Upper lobe of left lung (tissue), 6 donors: ENCODE measurements at regions not wholly inside any gene's neighbourhood (a gene's known extent, or its start where the extent isn't known, plus 50 kb on each side); places are given as distances from the start of the nearest gene placed in this dataset.

Experiments used
- ATAC-seq, 2 donors: fragments of 200-7000 bp; cut with Tn5 transposase; one replicate each; pipeline ENCODE4 v1.9.1; 2022; ENCODE audit warnings: mild to moderate bottlenecking in 2 of 2, moderate library complexity in 2 of 2; ENCODE audit not compliant: low FRiP score in 2 of 2
- DNase-seq, 2 donors: peaks; one replicate each; pipeline ENCODE4 v3.0.0-alpha.2; 2019 to 2020
- H3K27ac ChIP-seq, 4 donors: fragments of 200-600 bp; sonication (generic); one replicate each; pipeline ENCODE4 v1.5.1; 2016 to 2019
- H3K27me3 ChIP-seq, 4 donors: fragments of 200-600 bp; sonication (generic); one replicate each; pipeline ENCODE4 v1.5.1; 2017 to 2019
- H3K36me3 ChIP-seq, 4 donors: fragments of 200-600 bp; sonication (generic); one replicate each; pipeline ENCODE4 v1.5.1; 2016 to 2019
- H3K4me1 ChIP-seq, 4 donors: fragments of 200-600 bp; sonication (generic); one replicate each; pipeline ENCODE4 v1.5.1; 2018 to 2019
- H3K4me3 ChIP-seq, 4 donors: fragments of 200-600 bp; sonication (generic); one replicate each; pipeline ENCODE4 v1.5.1; 2017 to 2019; ENCODE audit warnings: mild to moderate bottlenecking in 2 of 4, moderate library complexity in 1 of 4
- H3K9me3 ChIP-seq, 4 donors: fragments of 200-600 bp; sonication (generic); one replicate each; pipeline ENCODE4 v1.5.1; 2018 to 2019
- CTCF ChIP-seq, 6 experiments: fragments of 450-650 bp in 4 of 6; fragments of 200-600 bp in 2 of 6; sonication (generic) in 2 of 6; IDR thresholded peaks; one replicate each; pipeline ENCODE4 v1.5.1; 2016 to 2019; ENCODE audit warnings: antibody characterized with exemption in 6 of 6
- EP300 ChIP-seq, 4 donors: sonication (generic); formaldehyde crosslinking; IDR thresholded peaks; one replicate each; pipeline ENCODE4 v1.5.1; 2017; ENCODE audit warnings: antibody characterized with exemption in 4 of 4, control low read depth in 2 of 4
- POLR2A ChIP-seq, 4 donors: fragments of 450-650 bp; IDR thresholded peaks; one replicate each; pipeline ENCODE4 v1.5.1; 2016 to 2017; ENCODE audit warnings: antibody characterized with exemption in 4 of 4, mild to moderate bottlenecking in 2 of 4
- POLR2AphosphoS5 ChIP-seq, 2 donors: sonication (generic); formaldehyde crosslinking; IDR thresholded peaks; one replicate each; pipeline ENCODE4 v1.5.1; 2017; ENCODE audit warnings: antibody characterized with exemption in 2 of 2
- WGBS, 2 donors: methylation state at CpG; one replicate each; pipeline ENCODE4 v1.1.5; 2017 to 2018; 5-methylcytosine and 5-hydroxymethylcytosine counted together
- donor health status: DM: no; HTN: no; CAD: no; lungs with moderate emphysema.
- donor health status: DM: no; HTN: yes; CAD: no; lungs with severe emphysema.

GRCh38 chr1:79196211-79196610 is 189.7 kb upstream of the ADGRL4 start:
- ATAC-seq (no peak), DNase-seq (no peak)
- WGBS, 2 donors, result 87 to 91% methylated on average over 2 of the region's 2 CpGs
- TF ChIP-seq POLR2A (IDR thresholded peaks at IDR 0.05), result no peak
- no peak for TF ChIP-seq POLR2AphosphoS5 (IDR thresholded peaks at IDR 0.05)
- TF ChIP-seq CTCF (IDR thresholded peaks at IDR 0.05), result no peak
- no peak for TF ChIP-seq EP300 (IDR thresholded peaks at IDR 0.05)
- Histone ChIP-seq H3K4me3 (no peak overlapping the region), H3K36me3 (no peaks in the 10 kb centered on the region), H3K4me1 (no peaks in the 10 kb centered on the region), H3K9me3 (no peaks in the 10 kb centered on the region), H3K27ac (no peak overlapping the region), H3K27me3 (no peaks in the 10 kb centered on the region)

- whole genome bisulfite sequencing, 2 donors, result 21 to 29% methylated on average over 7 of the region's 7 CpGs
- Histone ChIP-seq H3K9me3 (no peaks in the 10 kb centered on the region), H3K36me3 (no peaks in the 10 kb centered on the region), H3K4me1 (no peaks in the 10 kb centered on the region), H3K27me3 (no peaks in the 10 kb centered on the region), H3K4me3 (no peak overlapping the region), H3K27ac (peak overlapping the region in 1 of 4 donors; percentile 42)
- DNase-seq (no peak), ATAC-seq (no peak)
- TF ChIP-seq CTCF (IDR thresholded peaks at IDR 0.05) (no peak), POLR2A (IDR thresholded peaks at IDR 0.05) (no peak), EP300 (IDR thresholded peaks at IDR 0.05) (no peak), POLR2AphosphoS5 (IDR thresholded peaks at IDR 0.05) (no peak)
Measured at GRCh38 chr1:79193211-79194079, 186.9 kb upstream of the ADGRL4 start.

- TF ChIP-seq POLR2A (IDR thresholded peaks at IDR 0.05) (no peak), POLR2AphosphoS5 (IDR thresholded peaks at IDR 0.05) (no peak), CTCF (IDR thresholded peaks at IDR 0.05) (no peak), EP300 (IDR thresholded peaks at IDR 0.05) (no peak)
- Histone ChIP-seq H3K9me3 (no peaks in the 10 kb centered on the region), H3K4me1 (no peaks in the 10 kb centered on the region), H3K27me3 (no peaks in the 10 kb centered on the region), H3K27ac (no peak overlapping the region), H3K36me3 (no peaks in the 10 kb centered on the region), H3K4me3 (no peak overlapping the region)
- WGBS, 2 donors, result 75 to 85% methylated on average over 1 of the region's 1 CpG
- ATAC-seq, result no peak
- DNase-seq, result no peak
Measured at GRCh38 chr1:79190074-79190473, 183.5 kb upstream of the ADGRL4 start.

GRCh38 chr1:79188337-79188736 is 181.8 kb upstream of the ADGRL4 start:
- Histone ChIP-seq H3K36me3 (no peaks in the 10 kb centered on the region), H3K27me3 (no peaks in the 10 kb centered on the region), H3K27ac (no peak overlapping the region), H3K4me1 (no peaks in the 10 kb centered on the region), H3K9me3 (no peaks in the 10 kb centered on the region), H3K4me3 (no peak overlapping the region)
- no peak for ATAC-seq
- 37 to 48% methylated on average over 2 of the region's 2 CpGs for WGBS, 2 donors
- no peak for DNase-seq
- no peak for TF ChIP-seq EP300 (IDR thresholded peaks at IDR 0.05)
- no peak for TF ChIP-seq POLR2A (IDR thresholded peaks at IDR 0.05)
- no peak for TF ChIP-seq CTCF (IDR thresholded peaks at IDR 0.05)
- no peak for TF ChIP-seq POLR2AphosphoS5 (IDR thresholded peaks at IDR 0.05)

GRCh38 chr1:79186260-79186659 is 179.7 kb upstream of the ADGRL4 start:
- DNase-seq, result no peak
- no peak for ATAC-seq
- no peaks in the 10 kb centered on the region for H3K4me1 ChIP-seq
- H3K36me3 ChIP-seq, result no peaks in the 10 kb centered on the region
- no peak overlapping the region for H3K27ac ChIP-seq
- TF ChIP-seq POLR2A (IDR thresholded peaks at IDR 0.05) (no peak), POLR2AphosphoS5 (IDR thresholded peaks at IDR 0.05) (no peak), EP300 (IDR thresholded peaks at IDR 0.05) (no peak), CTCF (IDR thresholded peaks at IDR 0.05) (no peak)
- H3K27me3 ChIP-seq, result no peaks in the 10 kb centered on the region
- H3K4me3 ChIP-seq, result no peak overlapping the region
- H3K9me3 ChIP-seq, result no peaks in the 10 kb centered on the region
